ENCODE measurements at regions not wholly inside any gene's neighbourhood (a gene's known extent, or its start where the extent isn't known, plus 50 kb on each side); places are given as distances from the start of the nearest gene placed in this dataset.

DNA sequence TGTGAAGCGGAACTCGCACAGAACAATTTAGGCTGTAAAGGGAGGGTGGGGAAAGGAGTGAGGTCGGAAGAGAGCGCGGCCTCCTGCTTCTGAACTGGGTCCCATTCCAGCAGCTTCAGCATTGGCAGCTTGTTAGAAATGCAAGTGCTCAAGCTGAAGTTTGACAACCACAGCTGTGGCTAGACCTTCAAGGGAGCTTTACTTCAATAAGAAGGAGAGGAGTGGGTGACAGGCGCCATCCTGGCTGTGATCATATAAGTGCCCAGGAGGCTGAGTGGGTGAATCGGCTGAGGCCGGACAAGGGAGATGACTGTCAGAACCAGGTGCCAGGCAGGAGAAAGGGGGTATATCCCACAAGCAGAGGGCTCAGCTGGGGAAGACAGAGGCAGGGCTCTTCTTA lies 622.5 kb downstream of the GALR1 start:
- TF ChIP-seq CTCF (IDR thresholded peaks at IDR 0.05; ENCODE audit: low read depth, low read length, poor library complexity, severe bottlenecking), result no peak
- TF ChIP-seq EZH2phosphoT487 (IDR thresholded peaks at IDR 0.05; ENCODE audit: borderline replicate concordance, low read length), result no peak
